ENCODE measurements at regions not wholly inside any gene's neighbourhood (a gene's known extent, or its start where the extent isn't known, plus 50 kb on each side); places are given as distances from the start of the nearest gene placed in this dataset.
"Not testable (repeated sequence)": the region's sequence is repeated elsewhere in the genome, so short reads cannot be mapped to it uniquely, and the experiment has no call there.

- H3K4me3 ChIP-seq = no peak overlapping the region
- no peak overlapping the region for H3K27ac ChIP-seq
- DNase-seq (ENCODE audit: low read depth in 1 of 2, low spot score in 1 of 2) = no peak
- H3K27me3 ChIP-seq = no peaks in the 10 kb centered on the region
- TF ChIP-seq CTCF (IDR thresholded peaks at IDR 0.05; ENCODE audit: low read depth, low read length) = no peak
- H3K9me3 ChIP-seq (ENCODE audit: low read depth) = no peaks in the 10 kb centered on the region
- H3K4me1 ChIP-seq (ENCODE audit: low read depth) = no peaks in the 10 kb centered on the region
- H3K36me3 ChIP-seq = no peaks in the 10 kb centered on the region
Measured at GRCh38 chr5:161009194-161009593, 157.2 kb upstream of the ATP10B start.

- DNase-seq (ENCODE audit: low read depth in 1 of 2, low spot score in 1 of 2) = no peak
- H3K27me3 ChIP-seq = no peaks in the 10 kb centered on the region
- H3K9me3 ChIP-seq (ENCODE audit: low read depth) = no peaks in the 10 kb centered on the region
- no peak overlapping the region for H3K27ac ChIP-seq
- no peaks in the 10 kb centered on the region for H3K4me1 ChIP-seq (ENCODE audit: low read depth)
- no peak for TF ChIP-seq CTCF (IDR thresholded peaks at IDR 0.05; ENCODE audit: low read depth, low read length)
- H3K4me3 ChIP-seq = no peak overlapping the region
- no peaks in the 10 kb centered on the region for H3K36me3 ChIP-seq
Measured at GRCh38 chr5:161007879-161008278, 155.9 kb upstream of the ATP10B start.

DNA sequence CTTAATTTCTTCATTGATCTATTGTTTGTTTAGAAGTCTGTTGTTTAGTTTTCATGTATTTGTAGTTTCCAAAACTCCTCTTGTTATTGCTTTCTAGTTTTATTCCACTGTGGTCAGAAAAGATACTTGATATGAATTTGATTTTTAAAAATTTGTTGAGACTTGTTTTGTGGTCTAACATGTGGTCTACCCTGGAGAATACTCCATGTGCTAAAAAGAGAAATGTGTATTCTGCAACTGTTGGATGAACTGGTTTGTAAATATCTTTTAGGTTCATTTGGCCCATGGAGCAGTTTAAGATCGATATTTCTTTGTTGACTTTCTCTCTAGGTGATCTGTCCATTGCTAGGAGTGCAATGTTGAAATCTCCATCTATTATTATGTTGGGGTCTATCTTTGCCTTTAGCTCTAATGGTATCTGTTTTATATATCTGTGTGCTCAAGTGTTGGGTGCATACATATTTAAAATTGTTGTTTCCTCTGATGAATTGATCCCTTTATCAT, 150.6 kb upstream of the ATP10B start:
- Histone ChIP-seq H3K9me3 (ENCODE audit: low read depth) (no peaks in the 10 kb centered on the region), H3K27ac (no peak overlapping the region)
- TF ChIP-seq CTCF (IDR thresholded peaks at IDR 0.05; ENCODE audit: low read depth, low read length) = no peak

GRCh38 chr5:161001604-161002003, 149.6 kb upstream of the ATP10B start:
- H3K4me1 ChIP-seq (ENCODE audit: low read depth) = no peaks in the 10 kb centered on the region

More for the DNA sequence above, 150.6 kb upstream of the ATP10B start:
- no peaks in the 10 kb centered on the region for H3K27me3 ChIP-seq
- DNase-seq (ENCODE audit: low read depth in 1 of 2, low spot score in 1 of 2) = no peak
- no peaks in the 10 kb centered on the region for H3K4me1 ChIP-seq (ENCODE audit: low read depth)
- H3K4me3 ChIP-seq = no peak overlapping the region
- H3K36me3 ChIP-seq = no peaks in the 10 kb centered on the region

GRCh38 chr5:161001142-161001541, 149.1 kb upstream of the ATP10B start:
- not testable (repeated sequence) for H3K4me1 ChIP-seq (ENCODE audit: low read depth); DNase-seq (ENCODE audit: low read depth in 1 of 2, low spot score in 1 of 2); H3K27me3 ChIP-seq; H3K9me3 ChIP-seq (ENCODE audit: low read depth); H3K36me3 ChIP-seq; H3K27ac ChIP-seq; H3K4me3 ChIP-seq

More at GRCh38 chr5:161001604-161002003, 149.6 kb upstream of the ATP10B start:
- no peak overlapping the region for H3K4me3 ChIP-seq
- no peak overlapping the region for H3K27ac ChIP-seq
- H3K27me3 ChIP-seq = no peaks in the 10 kb centered on the region
- no peaks in the 10 kb centered on the region for H3K9me3 ChIP-seq (ENCODE audit: low read depth)
- TF ChIP-seq CTCF (IDR thresholded peaks at IDR 0.05; ENCODE audit: low read depth, low read length) = no peak
- H3K36me3 ChIP-seq = no peaks in the 10 kb centered on the region
- no peak for DNase-seq (ENCODE audit: low read depth in 1 of 2, low spot score in 1 of 2)

GRCh38 chr5:160991205-160991604, 139.2 kb upstream of the ATP10B start:
- Histone ChIP-seq H3K9me3 (ENCODE audit: low read depth) (no peaks in the 10 kb centered on the region), H3K4me3 (no peak overlapping the region), H3K4me1 (ENCODE audit: low read depth) (no peaks in the 10 kb centered on the region), H3K36me3 (no peaks in the 10 kb centered on the region), H3K27me3 (no peaks in the 10 kb centered on the region), H3K27ac (no peak overlapping the region)
- no peak for DNase-seq (ENCODE audit: low read depth in 1 of 2, low spot score in 1 of 2)
- no peak for TF ChIP-seq CTCF (IDR thresholded peaks at IDR 0.05; ENCODE audit: low read depth, low read length)
